NT2/D1 (cell line): ENCODE measurements at regions not wholly inside any gene's neighbourhood (a gene's known extent, or its start where the extent isn't known, plus 50 kb on each side); places are given as distances from the start of the nearest gene placed in this dataset.

Source experiments
- SUZ12 ChIP-seq: IDR thresholded peaks from 2 replicates; pipeline ENCODE4 v1.6.1; 2011; ENCODE audit not compliant: insufficient read length, insufficient read depth; ENCODE audit errors: extremely low read depth
- YY1 ChIP-seq: IDR thresholded peaks from 2 replicates; pipeline ENCODE4 v1.6.1; 2011; ENCODE audit not compliant: insufficient read length, insufficient read depth
- ZNF274 ChIP-seq: IDR thresholded peaks from 2 replicates; pipeline ENCODE4 v1.6.1; 2011; ENCODE audit warnings: mild to moderate bottlenecking, low read depth, low read length

- TF ChIP-seq YY1 (no peak), ZNF274 (no peak), SUZ12 (no peak)
Observed at GRCh38 chr11:64430645-64431044, 71.7 kb downstream of the RPS6KA4 start.
